CD4-positive, CD25-positive, alpha-beta regulatory T cell (primary cell): ENCODE measurements at regions not wholly inside any gene's neighbourhood (a gene's known extent, or its start where the extent isn't known, plus 50 kb on each side); places are given as distances from the start of the nearest gene placed in this dataset.
"Not testable (repeated sequence)": the region's sequence is repeated elsewhere in the genome, so short reads cannot be mapped to it uniquely, and the experiment has no call there.

ENCODE experiments used
- ATAC-seq, 2 donors: fragments of 150-1000 bp; cut with Tn5 transposase; one replicate each; pipeline ENCODE4 v1.10.0; 2021; ENCODE audit warnings: low read depth in 2 of 2, moderate number of reproducible peaks in 2 of 2, moderate library complexity in 1 of 2
- DNase-seq, 3 donors: peaks; one replicate each; pipeline versions ENCODE4 v3.0.0 to v3.0.0-alpha.2; 2012 to 2022; ENCODE audit warnings: mixed read lengths in 1 of 3
- H3K27ac ChIP-seq: one replicate; pipeline ENCODE4 v1.7.0; 2013; ENCODE audit warnings: mild to moderate bottlenecking, low read length; ENCODE audit not compliant: insufficient read depth, poor library complexity, severe bottlenecking
- H3K27me3 ChIP-seq: one replicate; pipeline ENCODE4 v1.7.0; 2013; ENCODE audit warnings: low read length; ENCODE audit not compliant: control insufficient read depth, insufficient read depth
- H3K36me3 ChIP-seq: one replicate; pipeline ENCODE4 v1.7.0; 2013; ENCODE audit warnings: mild to moderate bottlenecking, low read length, moderate library complexity; ENCODE audit not compliant: control insufficient read depth, insufficient read depth
- H3K4me1 ChIP-seq: 2 replicates; pipeline ENCODE4 v1.7.0; 2013; ENCODE audit warnings: mild to moderate bottlenecking, low read length; ENCODE audit not compliant: insufficient read depth, control insufficient read depth, poor library complexity, severe bottlenecking
- H3K4me3 ChIP-seq: one replicate; pipeline ENCODE4 v1.7.0; 2013; ENCODE audit warnings: low read depth, mild to moderate bottlenecking, low read length, moderate library complexity
- H3K9me3 ChIP-seq, 2 experiments: 1 replicate in 1 of 2; 2 replicates in 1 of 2; pipeline ENCODE4 v1.7.0; 2013; ENCODE audit warnings: low read length in 2 of 2, mild to moderate bottlenecking in 1 of 2, moderate library complexity in 1 of 2; ENCODE audit not compliant: control insufficient read depth in 2 of 2
- H3K27ac Mint-ChIP-seq, 3 donors: one replicate each; pipeline ENCODE4 v1.8.0; 2020 to 2022; ENCODE audit warnings: mild to moderate bottlenecking in 3 of 3, mixed read lengths in 3 of 3, moderate library complexity in 2 of 3
- H3K27me3 Mint-ChIP-seq: one replicate; pipeline ENCODE4 v1.8.0; 2022; ENCODE audit warnings: mild to moderate bottlenecking, mixed read lengths
- H3K36me3 Mint-ChIP-seq: one replicate; pipeline ENCODE4 v1.8.0; 2020; ENCODE audit warnings: mixed read lengths
- H3K4me1 Mint-ChIP-seq, 4 donors: one replicate each; pipeline ENCODE4 v1.8.0; 2020 to 2022; ENCODE audit warnings: mixed read lengths in 4 of 4, mild to moderate bottlenecking in 1 of 4
- H3K4me3 Mint-ChIP-seq, 4 donors: one replicate each; pipeline ENCODE4 v1.8.0; 2020 to 2022; ENCODE audit warnings: mild to moderate bottlenecking in 4 of 4, mixed read lengths in 4 of 4, moderate library complexity in 3 of 4
- H3K9me3 Mint-ChIP-seq, 7 donors: one replicate each; pipeline ENCODE4 v1.8.0; 2020 to 2022; ENCODE audit warnings: mixed read lengths in 7 of 7, mild to moderate bottlenecking in 3 of 7, moderate library complexity in 2 of 7

GRCh38 chr4:141853091-141853764, 216.8 kb downstream of the IL15 start:
- no peaks in the 10 kb centered on the region for H3K27me3 ChIP-seq
- Mint-ChIP-seq H3K4me3 (no peak overlapping the region), H3K9me3 (peaks cover 0 to 5% (median 2%) of the 10 kb centered on the region in 7 donors), H3K4me1 (no peaks in the 10 kb centered on the region), H3K36me3 (no peaks in the 10 kb centered on the region), H3K27me3 (peaks cover 10% of the 10 kb centered on the region), H3K27ac (no peak overlapping the region)
- H3K36me3 ChIP-seq: no peaks in the 10 kb centered on the region
- H3K9me3 ChIP-seq: peaks cover 0 to 6% of the 10 kb centered on the region in 2 experiments
- DNase-seq (no peak), ATAC-seq (no peak)
- no peak overlapping the region for H3K27ac ChIP-seq
- H3K4me3 ChIP-seq: no peak overlapping the region
- H3K4me1 ChIP-seq: no peaks in the 10 kb centered on the region

DNA sequence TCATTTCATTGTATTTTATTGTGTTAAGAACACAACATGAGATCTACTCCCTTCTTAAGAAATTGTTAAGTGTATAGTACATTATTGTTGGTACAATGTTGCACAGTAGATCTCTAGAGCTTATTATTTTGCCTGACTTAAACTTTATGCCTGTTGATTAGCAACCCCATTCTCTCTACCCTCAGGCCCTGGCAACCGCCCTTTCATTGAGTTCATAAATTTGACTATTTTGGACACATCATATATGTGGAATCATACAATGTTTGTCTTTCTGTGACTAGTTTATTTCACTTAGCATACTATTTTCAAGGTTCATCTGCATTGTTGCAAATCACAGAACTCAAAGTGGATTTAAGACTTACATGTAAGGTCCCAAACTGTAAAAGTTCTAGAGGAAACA, 222.1 kb downstream of the IL15 start:
- Mint-ChIP-seq H3K9me3 (peaks cover 0 to 5% (median 2%) of the 10 kb centered on the region in 7 donors), H3K27ac (no peak overlapping the region), H3K4me1 (no peaks in the 10 kb centered on the region), H3K36me3 (no peaks in the 10 kb centered on the region), H3K27me3 (peaks cover 10% of the 10 kb centered on the region), H3K4me3 (no peak overlapping the region)
- no peaks in the 10 kb centered on the region for H3K27me3 ChIP-seq
- no peaks in the 10 kb centered on the region for H3K4me1 ChIP-seq
- no peaks in the 10 kb centered on the region for H3K36me3 ChIP-seq
- DNase-seq (no peak), ATAC-seq (no peak)
- H3K9me3 ChIP-seq: peaks cover 0 to 6% of the 10 kb centered on the region in 2 experiments
- H3K4me3 ChIP-seq: no peak overlapping the region
- H3K27ac ChIP-seq: no peak overlapping the region

DNA sequence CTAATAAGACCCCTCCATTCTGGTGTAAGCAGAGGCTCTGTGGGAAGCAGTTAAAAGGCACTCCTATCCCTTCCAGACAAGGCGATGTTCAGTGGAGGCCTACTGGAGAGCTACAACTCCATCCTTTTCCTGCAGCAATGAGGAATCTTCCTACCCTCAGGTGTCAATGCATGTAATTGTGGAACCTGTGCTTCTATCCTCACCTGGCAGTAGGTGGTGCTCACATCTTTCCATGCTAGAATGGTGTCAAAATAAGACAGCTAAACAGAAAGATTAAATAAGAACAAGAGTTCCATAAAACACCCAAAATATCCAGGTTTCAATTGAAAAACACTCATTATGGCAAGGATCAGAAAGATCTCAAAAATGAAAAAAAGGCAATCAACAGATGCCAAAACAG, 224.6 kb downstream of the IL15 start:
- no peak overlapping the region for H3K4me3 ChIP-seq
- no peaks in the 10 kb centered on the region for H3K9me3 ChIP-seq
- no peak overlapping the region for H3K4me3 Mint-ChIP-seq
- H3K36me3 Mint-ChIP-seq: no peaks in the 10 kb centered on the region
- H3K27ac ChIP-seq: no peak overlapping the region
- H3K4me1 Mint-ChIP-seq: no peaks in the 10 kb centered on the region
- H3K27ac Mint-ChIP-seq: no peak overlapping the region
- H3K36me3 ChIP-seq: no peaks in the 10 kb centered on the region
- peaks cover 0 to 3% (median 0%) of the 10 kb centered on the region in 7 donors for H3K9me3 Mint-ChIP-seq
- DNase-seq (no peak), ATAC-seq (no peak)
- no peaks in the 10 kb centered on the region for H3K27me3 ChIP-seq
- no peaks in the 10 kb centered on the region for H3K4me1 ChIP-seq
- H3K27me3 Mint-ChIP-seq: peaks cover 10% of the 10 kb centered on the region

GRCh38 chr4:141870152-141870551, 233.8 kb downstream of the IL15 start:
- Mint-ChIP-seq H3K9me3 (peaks cover 0 to 6% (median 4%) of the 10 kb centered on the region in 7 donors), H3K27me3 (peaks cover 4% of the 10 kb centered on the region), H3K36me3 (no peaks in the 10 kb centered on the region), H3K4me3 (no peak overlapping the region), H3K27ac (no peak overlapping the region), H3K4me1 (no peaks in the 10 kb centered on the region)
- H3K4me3 ChIP-seq: no peak overlapping the region
- H3K9me3 ChIP-seq: no peaks in the 10 kb centered on the region
- H3K27me3 ChIP-seq: peaks cover 4% of the 10 kb centered on the region
- ATAC-seq (no peak), DNase-seq (no peak)
- H3K27ac ChIP-seq: no peak overlapping the region
- no peaks in the 10 kb centered on the region for H3K4me1 ChIP-seq
- no peaks in the 10 kb centered on the region for H3K36me3 ChIP-seq

DNA sequence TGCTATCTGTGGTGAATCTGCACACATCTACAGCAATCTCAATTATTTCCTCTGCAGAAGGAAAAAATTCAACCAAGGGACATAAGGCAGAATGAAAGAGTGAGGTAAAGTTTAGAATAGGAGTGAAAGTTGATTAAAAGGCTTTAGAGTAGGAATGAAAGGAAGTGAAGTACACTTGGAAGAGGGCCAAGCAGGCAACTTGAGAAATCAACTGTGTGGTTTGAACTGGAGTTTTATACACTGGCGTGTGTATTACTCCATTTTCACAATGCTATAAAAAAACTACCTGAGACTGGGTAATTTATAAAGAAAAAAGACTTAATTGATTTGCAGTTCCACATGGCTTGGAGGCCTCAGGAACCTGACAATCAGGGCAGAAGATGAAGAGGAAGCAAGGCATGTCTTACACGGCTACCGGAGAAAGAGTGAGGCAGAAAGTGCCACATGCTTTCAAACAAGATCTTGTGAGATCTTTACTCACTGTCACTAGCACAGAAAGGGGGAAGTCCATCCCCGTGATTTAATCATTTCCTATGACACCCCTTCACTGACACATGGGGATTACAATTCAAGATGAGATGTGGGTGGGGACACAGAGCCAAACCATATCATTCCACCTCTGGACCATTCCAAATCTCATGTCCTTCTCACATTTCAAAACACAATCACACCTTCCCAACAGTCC, 234.8 kb downstream of the IL15 start:
- Histone ChIP-seq H3K27me3 (peaks cover 4% of the 10 kb centered on the region), H3K9me3 (no peaks in the 10 kb centered on the region), H3K4me3 (no peak overlapping the region), H3K36me3 (no peaks in the 10 kb centered on the region), H3K27ac (no peak overlapping the region), H3K4me1 (no peaks in the 10 kb centered on the region)
- no peak for DNase-seq
- no peaks in the 10 kb centered on the region for H3K36me3 Mint-ChIP-seq
- peak overlapping the region in 1 of 3 donors; percentile 41 for H3K27ac Mint-ChIP-seq
- H3K4me1 Mint-ChIP-seq: peaks cover 0 to 5% (median 0%) of the 10 kb centered on the region in 4 donors
- H3K27me3 Mint-ChIP-seq: peaks cover 4% of the 10 kb centered on the region
- peaks cover 0 to 7% (median 3%) of the 10 kb centered on the region in 7 donors for H3K9me3 Mint-ChIP-seq
- ATAC-seq: no peak
- H3K4me3 Mint-ChIP-seq: no peak overlapping the region

DNA sequence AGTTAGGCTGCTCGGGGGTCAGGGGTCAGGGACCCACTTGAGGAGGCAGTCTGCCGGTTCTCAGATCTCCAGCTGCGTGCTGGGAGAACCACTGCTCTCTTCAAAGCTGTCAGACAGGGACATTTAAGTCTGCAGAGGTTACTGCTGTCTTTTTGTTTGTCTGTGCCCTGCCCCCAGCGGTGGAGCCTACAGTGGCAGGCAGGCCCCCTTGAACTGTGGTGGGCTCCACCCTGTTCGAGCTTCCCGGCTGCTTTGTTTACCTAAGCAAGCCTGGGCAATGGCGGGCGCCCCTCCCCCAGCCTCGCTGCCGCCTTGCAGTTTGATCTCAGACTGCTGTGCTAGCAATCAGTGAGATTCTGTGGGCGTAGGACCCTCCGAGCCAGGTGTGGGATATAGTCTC, 246.3 kb downstream of the IL15 start:
- not testable (repeated sequence) for H3K36me3 Mint-ChIP-seq, H3K27me3 ChIP-seq, H3K36me3 ChIP-seq, H3K4me1 Mint-ChIP-seq, H3K4me1 ChIP-seq, DNase-seq, H3K9me3 Mint-ChIP-seq, H3K4me3 Mint-ChIP-seq, ATAC-seq, H3K27ac ChIP-seq, H3K27me3 Mint-ChIP-seq, H3K27ac Mint-ChIP-seq, H3K9me3 ChIP-seq, H3K4me3 ChIP-seq

GRCh38 chr4:141884070-141884469, 247.7 kb downstream of the IL15 start:
- Mint-ChIP-seq H3K27ac (no peak overlapping the region), H3K36me3 (no peaks in the 10 kb centered on the region), H3K4me1 (no peaks in the 10 kb centered on the region), H3K27me3 (no peaks in the 10 kb centered on the region), H3K9me3 (peaks cover 0 to 8% (median 0%) of the 10 kb centered on the region in 7 donors), H3K4me3 (no peak overlapping the region)
- ATAC-seq (no peak), DNase-seq (no peak)
- Histone ChIP-seq H3K4me1 (no peaks in the 10 kb centered on the region), H3K9me3 (peaks cover 0 to 2% of the 10 kb centered on the region in 2 experiments), H3K4me3 (no peak overlapping the region), H3K36me3 (no peaks in the 10 kb centered on the region), H3K27ac (no peak overlapping the region), H3K27me3 (no peaks in the 10 kb centered on the region)

DNA sequence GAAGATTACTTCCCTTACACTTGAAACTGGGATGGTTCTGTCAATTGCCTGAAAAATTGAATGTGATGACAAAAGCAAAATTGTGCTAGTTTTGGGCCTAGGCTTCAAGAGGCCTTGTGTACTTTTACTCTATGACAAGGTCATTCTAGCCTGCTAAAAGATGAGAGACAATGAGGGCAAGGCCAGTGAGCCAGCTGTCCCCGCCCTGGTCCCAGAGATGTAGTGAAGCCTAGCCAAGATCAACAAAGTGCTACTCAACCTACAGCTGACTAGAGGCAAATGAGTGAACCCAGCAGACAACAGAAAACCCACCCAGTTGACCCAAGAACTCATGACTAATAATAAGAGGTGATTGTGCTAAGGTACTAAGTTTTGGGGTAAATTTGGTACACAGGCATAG, 248.7 kb downstream of the IL15 start:
- Mint-ChIP-seq H3K27me3 (no peaks in the 10 kb centered on the region), H3K27ac (no peak overlapping the region), H3K36me3 (no peaks in the 10 kb centered on the region), H3K9me3 (peaks cover 0 to 9% (median 0%) of the 10 kb centered on the region in 7 donors), H3K4me3 (no peak overlapping the region), H3K4me1 (no peaks in the 10 kb centered on the region)
- H3K36me3 ChIP-seq: no peaks in the 10 kb centered on the region
- peaks cover 0 to 2% of the 10 kb centered on the region in 2 experiments for H3K9me3 ChIP-seq
- H3K4me3 ChIP-seq: no peak overlapping the region
- DNase-seq: no peak
- H3K4me1 ChIP-seq: no peaks in the 10 kb centered on the region
- ATAC-seq: no peak
- no peak overlapping the region for H3K27ac ChIP-seq
- no peaks in the 10 kb centered on the region for H3K27me3 ChIP-seq
